CD14-positive monocyte (primary cell): ENCODE measurements at regions not wholly inside any gene's neighbourhood (a gene's known extent, or its start where the extent isn't known, plus 50 kb on each side); places are given as distances from the start of the nearest gene placed in this dataset.
"Not testable (repeated sequence)": the region's sequence is repeated elsewhere in the genome, so short reads cannot be mapped to it uniquely, and the experiment has no call there.

ENCODE experiments used
- DNase-seq, 3 donors: peaks; one replicate each; pipeline ENCODE4 v3.0.0-alpha.2; 2011 to 2022
- H2AFZ ChIP-seq: 2 replicates; pipeline ENCODE4 v1.6.0; 2012; ENCODE audit warnings: mild to moderate bottlenecking, low read depth, low read length, inconsistent platforms; ENCODE audit not compliant: insufficient read depth, poor library complexity, severe bottlenecking
- H3K27ac ChIP-seq, 2 donors: 1 replicate in 1 of 2; 2 replicates in 1 of 2; pipeline ENCODE4 v1.5.1; 2012 to 2013; ENCODE audit warnings: low read length in 2 of 2, control low read depth in 1 of 2, inconsistent platforms in 1 of 2, low read depth in 1 of 2, mild to moderate bottlenecking in 1 of 2
- H3K27me3 ChIP-seq, 2 donors: one replicate each; pipeline versions ENCODE4 v1.6.0 to v1.6.1; 2011 to 2013; ENCODE audit warnings: low read length in 2 of 2; ENCODE audit not compliant: control insufficient read depth in 2 of 2, insufficient read depth in 2 of 2
- H3K36me3 ChIP-seq, 2 donors: replicated peaks in 1 of 2; 1 replicate in 1 of 2; 2 replicates in 1 of 2; pipeline versions ENCODE4 v1.5.1 to v1.6.1; 2012 to 2013; ENCODE audit warnings: low read length in 2 of 2, control low read depth in 1 of 2, inconsistent platforms in 1 of 2, mild to moderate bottlenecking in 1 of 2; ENCODE audit not compliant: insufficient read depth in 2 of 2, control insufficient read depth in 1 of 2
- H3K4me1 ChIP-seq, 2 donors: 1 replicate in 1 of 2; 2 replicates in 1 of 2; pipeline versions ENCODE4 v1.5.1 to v1.6.1; 2012 to 2013; ENCODE audit warnings: low read length in 2 of 2, control low read depth in 1 of 2, inconsistent platforms in 1 of 2, mild to moderate bottlenecking in 1 of 2, moderate library complexity in 1 of 2; ENCODE audit not compliant: insufficient read depth in 2 of 2, control insufficient read depth in 1 of 2
- H3K4me2 ChIP-seq: replicated peaks from 2 replicates; pipeline ENCODE3; 2012; ENCODE audit warnings: low read length, moderate library complexity, mild to moderate bottlenecking; ENCODE audit not compliant: poor library complexity, severe bottlenecking; ENCODE audit errors: extremely low read depth
- H3K4me3 ChIP-seq, 3 experiments: fragments of 200-600 bp in 1 of 3; sonication (generic) in 1 of 3; replicated peaks in 1 of 3; 1 replicate in 2 of 3; 2 replicates in 1 of 3; pipeline ENCODE4 v1.5.1; 2011 to 2013; ENCODE audit warnings: low read length in 3 of 3, mild to moderate bottlenecking in 3 of 3, control low read depth in 2 of 3, low read depth in 2 of 3, inconsistent platforms in 1 of 3, moderate library complexity in 1 of 3
- H3K79me2 ChIP-seq: 2 replicates; pipeline ENCODE4 v1.6.0; 2012; ENCODE audit warnings: mild to moderate bottlenecking, control low read depth, inconsistent platforms, low read length, moderate library complexity; ENCODE audit not compliant: insufficient read depth
- H3K9ac ChIP-seq: 2 replicates; pipeline ENCODE4 v1.6.0; 2017; ENCODE audit warnings: low read length, mild to moderate bottlenecking; ENCODE audit not compliant: insufficient read depth, poor library complexity, severe bottlenecking
- H3K9me3 ChIP-seq, 2 donors: replicated peaks in 1 of 2; 1 replicate in 1 of 2; 2 replicates in 1 of 2; pipeline versions ENCODE4 v1.5.1 to v1.6.1; 2012 to 2013; ENCODE audit warnings: low read length in 2 of 2, control low read depth in 1 of 2; ENCODE audit not compliant: control insufficient read depth in 1 of 2, insufficient read depth in 1 of 2
- H4K20me1 ChIP-seq: 2 replicates; pipeline ENCODE4 v1.6.0; 2012; ENCODE audit warnings: mild to moderate bottlenecking, low read length, control low read depth, moderate library complexity; ENCODE audit not compliant: insufficient read depth
- H3K27ac Mint-ChIP-seq, 7 donors: one replicate each; pipeline ENCODE4 v1.8.0; 2020; ENCODE audit warnings: mild to moderate bottlenecking in 7 of 7, mixed read lengths in 7 of 7, moderate library complexity in 6 of 7, inconsistent platforms in 2 of 7
- H3K27me3 Mint-ChIP-seq, 3 donors: one replicate each; pipeline ENCODE4 v1.8.0; 2021 to 2022; ENCODE audit warnings: low read depth in 3 of 3, mild to moderate bottlenecking in 3 of 3, mixed read lengths in 3 of 3, moderate library complexity in 3 of 3, inconsistent platforms in 1 of 3
- H3K36me3 Mint-ChIP-seq, 2 donors: one replicate each; pipeline ENCODE4 v1.8.0; 2020; ENCODE audit warnings: mixed read lengths in 2 of 2, inconsistent platforms in 1 of 2, mild to moderate bottlenecking in 1 of 2
- H3K4me1 Mint-ChIP-seq: one replicate; pipeline ENCODE4 v1.8.0; 2020; ENCODE audit warnings: mild to moderate bottlenecking, mixed read lengths
- H3K4me3 Mint-ChIP-seq, 2 donors: one replicate each; pipeline ENCODE4 v1.8.0; 2020; ENCODE audit warnings: mild to moderate bottlenecking in 2 of 2, mixed read lengths in 2 of 2, moderate library complexity in 1 of 2
- H3K9me3 Mint-ChIP-seq, 7 donors: one replicate each; pipeline ENCODE4 v1.8.0; 2020 to 2022; ENCODE audit warnings: mixed read lengths in 7 of 7, mild to moderate bottlenecking in 6 of 7, moderate library complexity in 6 of 7, inconsistent platforms in 2 of 7
- CTCF ChIP-seq: fragments of 200-600 bp; IDR thresholded peaks from one replicate; pipeline ENCODE4 v1.8.0; 2022; ENCODE audit warnings: antibody characterized with exemption, mild to moderate bottlenecking
- WGBS: methylation state at CpG from one replicate; pipeline ENCODE4 v1.1.5; 2013; ENCODE audit warnings: missing lambda C conversion rate; ENCODE audit not compliant: insufficient coverage; 5-methylcytosine and 5-hydroxymethylcytosine counted together
- intact Hi-C, 2 donors: fragments of 100-400 bp; cut with micrococcal nuclease; formaldehyde crosslinking; loops; one replicate each; pipeline versions ENCODE4 v1.15.0 to v1.15.1; 2023

GRCh38 chr12:131285905-131286295, 332.2 kb downstream of the ADGRD1 start:
- 96% methylated on average over 8 of the region's 19 CpGs for WGBS
- H3K36me3 ChIP-seq, H3K27me3 ChIP-seq, H3K4me3 ChIP-seq, H3K9ac ChIP-seq, H3K4me3 Mint-ChIP-seq, H3K4me2 ChIP-seq, H3K79me2 ChIP-seq, H4K20me1 ChIP-seq, H3K27ac ChIP-seq, H3K27ac Mint-ChIP-seq, H3K9me3 ChIP-seq, H3K36me3 Mint-ChIP-seq, DNase-seq, H3K27me3 Mint-ChIP-seq, intact Hi-C loops, H3K4me1 ChIP-seq, H3K4me1 Mint-ChIP-seq, H2AFZ ChIP-seq, H3K9me3 Mint-ChIP-seq: not testable (repeated sequence)

- H3K79me2 ChIP-seq, H3K4me1 Mint-ChIP-seq, DNase-seq, H3K36me3 Mint-ChIP-seq, H3K27me3 Mint-ChIP-seq, H3K9me3 ChIP-seq, H3K9ac ChIP-seq, H3K4me3 ChIP-seq, H3K36me3 ChIP-seq, H3K4me3 Mint-ChIP-seq, H3K4me1 ChIP-seq, intact Hi-C loops, H3K27me3 ChIP-seq, H3K9me3 Mint-ChIP-seq, H2AFZ ChIP-seq, H3K4me2 ChIP-seq, H3K27ac ChIP-seq, H4K20me1 ChIP-seq, H3K27ac Mint-ChIP-seq: not testable (repeated sequence)
- no CpG with 5 or more reads among the region's 24 CpGs for WGBS
Measured at GRCh38 chr12:131286301-131286700, 332.6 kb downstream of the ADGRD1 start.

- no peak overlapping the region for H3K4me3 Mint-ChIP-seq
- peak overlapping the region in 1 of 7 donors; percentile 54 for H3K27ac Mint-ChIP-seq
- no peaks in the 10 kb centered on the region for H3K27me3 ChIP-seq
- intact Hi-C loops, result no loop called here
- H3K79me2 ChIP-seq, result no peaks in the 10 kb centered on the region
- no peak overlapping the region for H3K4me2 ChIP-seq
- H3K27me3 Mint-ChIP-seq, result peaks cover 1 to 4% (median 1%) of the 10 kb centered on the region in 3 donors
- H3K36me3 Mint-ChIP-seq, result no peaks in the 10 kb centered on the region
- no peaks in the 10 kb centered on the region for H3K9me3 ChIP-seq
- WGBS, result 95% methylated on average over 13 of the region's 25 CpGs
- H3K4me3 ChIP-seq, result no peak overlapping the region
- no peaks in the 10 kb centered on the region for H3K4me1 Mint-ChIP-seq
- no peaks in the 10 kb centered on the region for H4K20me1 ChIP-seq
- H3K27ac ChIP-seq, result no peak overlapping the region
- H3K9ac ChIP-seq, result no peak overlapping the region
- no peak for TF ChIP-seq CTCF
- H2AFZ ChIP-seq, result no peak overlapping the region
- no peaks in the 10 kb centered on the region for H3K36me3 ChIP-seq
- H3K4me1 ChIP-seq, result no peaks in the 10 kb centered on the region
- no peak for DNase-seq
- peaks cover 0 to 4% (median 0%) of the 10 kb centered on the region in 7 donors for H3K9me3 Mint-ChIP-seq
Measured at GRCh38 chr12:131287015-131287937, 333.6 kb downstream of the ADGRD1 start.
